Hematopoietic multipotent progenitor cell treated with erythropoietin and hydrocortisone succinate and interleukin-3 and kit ligand, for 8 days (in vitro differentiated cells): ENCODE measurements at regions not wholly inside any gene's neighbourhood (a gene's known extent, or its start where the extent isn't known, plus 50 kb on each side); places are given as distances from the start of the nearest gene placed in this dataset.

Experiments used
- DNase-seq: peaks from one replicate; pipeline ENCODE4 v3.0.0-alpha.2; 2015

DNA sequence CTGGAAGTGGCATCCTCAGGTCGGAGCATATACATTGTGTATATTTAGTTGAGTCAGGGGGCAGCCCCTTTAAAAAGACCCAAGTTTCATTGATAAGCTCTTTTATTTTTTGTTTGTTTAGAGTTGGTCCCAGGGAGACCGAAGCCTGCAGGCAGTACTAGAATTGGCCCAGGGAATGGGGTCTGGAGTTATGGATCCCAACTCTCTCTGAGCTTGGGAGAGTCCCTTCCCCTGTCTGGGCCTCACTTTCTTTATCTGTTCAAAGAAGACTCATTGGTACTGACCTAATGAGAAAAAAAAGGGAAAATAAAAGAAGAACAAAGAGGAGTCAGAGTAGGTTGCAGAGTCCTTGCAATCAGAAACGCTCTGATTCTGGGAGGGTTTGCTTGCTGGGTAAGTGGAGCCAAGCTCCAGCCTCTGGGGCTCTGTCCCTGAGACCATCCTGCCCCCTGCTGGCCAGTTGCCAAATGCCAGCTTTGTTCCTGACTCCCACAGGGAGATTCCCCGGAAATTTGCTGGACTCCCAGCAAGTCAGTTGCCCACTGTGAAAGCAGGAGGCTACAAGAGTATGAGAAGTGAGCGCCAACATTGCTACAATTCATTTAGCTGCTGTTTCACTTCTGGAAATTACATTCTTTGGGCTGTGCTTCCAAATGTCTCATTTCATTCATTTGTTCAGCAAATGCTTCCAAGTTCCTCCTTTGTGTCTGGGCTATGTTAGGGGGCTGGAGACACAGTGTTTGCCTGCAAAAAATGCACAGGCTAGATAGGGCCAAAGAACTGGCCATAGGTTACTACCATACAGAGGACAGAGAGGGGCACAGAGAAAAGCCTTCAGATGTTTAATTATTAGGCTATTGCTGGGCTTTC lies 156.2 kb downstream of the MELK start:
- DNase-seq = peak; percentile 70

- DNase-seq = no peak
These were observed 157.2 kb downstream of the MELK start for GRCh38 chr9:36729906-36730305.

- DNase-seq = no peak
These were observed 157.7 kb downstream of the MELK start for GRCh38 chr9:36730414-36730813.

DNA sequence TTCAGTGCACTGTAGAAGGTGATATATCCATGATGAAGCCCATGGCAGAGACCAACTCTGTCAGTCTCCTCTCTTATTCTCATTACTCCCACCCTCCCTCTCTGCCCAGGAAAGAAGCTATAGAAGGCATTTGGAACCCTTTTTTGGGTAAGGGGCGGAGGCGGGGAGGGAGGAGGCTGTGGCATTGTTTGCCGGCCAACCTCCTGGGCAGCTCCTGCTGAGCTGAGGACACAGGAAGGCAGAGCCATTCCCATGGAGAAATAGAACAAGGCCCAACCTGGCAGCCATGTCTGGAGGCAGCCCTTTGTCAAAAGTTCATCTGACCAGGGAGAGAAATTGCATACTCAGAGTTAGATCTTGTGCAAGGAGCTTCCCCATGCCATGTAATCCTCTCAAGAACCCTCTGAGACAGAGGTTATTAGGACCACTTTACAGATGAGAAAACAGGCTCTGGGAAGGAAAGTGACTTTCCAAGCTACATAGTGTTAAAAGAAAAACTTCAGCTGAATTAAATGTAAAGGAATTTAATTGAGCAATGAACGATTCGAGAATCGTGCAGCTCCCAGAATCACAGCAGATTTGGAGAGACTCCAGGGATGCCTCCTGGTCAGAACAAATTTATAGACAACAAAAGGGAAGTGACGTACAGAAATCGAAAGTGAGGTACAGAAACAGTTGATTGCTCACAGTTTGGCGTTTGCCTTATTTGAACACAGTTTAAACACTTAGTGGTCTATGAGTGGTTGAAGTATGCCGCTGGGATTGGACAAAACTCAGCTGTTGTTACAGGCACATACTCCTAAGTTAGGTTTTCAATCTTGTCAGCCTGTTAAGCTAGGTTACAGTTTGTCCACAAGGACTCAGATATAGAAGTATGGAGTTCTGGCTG lies 158.6 kb downstream of the MELK start:
- no peak for DNase-seq

GRCh38 chr9:36734737-36735136 lies 162.0 kb downstream of the MELK start:
- DNase-seq = no peak

- DNase-seq = no peak
These were observed 164.0 kb downstream of the MELK start for GRCh38 chr9:36736648-36737047.

DNA sequence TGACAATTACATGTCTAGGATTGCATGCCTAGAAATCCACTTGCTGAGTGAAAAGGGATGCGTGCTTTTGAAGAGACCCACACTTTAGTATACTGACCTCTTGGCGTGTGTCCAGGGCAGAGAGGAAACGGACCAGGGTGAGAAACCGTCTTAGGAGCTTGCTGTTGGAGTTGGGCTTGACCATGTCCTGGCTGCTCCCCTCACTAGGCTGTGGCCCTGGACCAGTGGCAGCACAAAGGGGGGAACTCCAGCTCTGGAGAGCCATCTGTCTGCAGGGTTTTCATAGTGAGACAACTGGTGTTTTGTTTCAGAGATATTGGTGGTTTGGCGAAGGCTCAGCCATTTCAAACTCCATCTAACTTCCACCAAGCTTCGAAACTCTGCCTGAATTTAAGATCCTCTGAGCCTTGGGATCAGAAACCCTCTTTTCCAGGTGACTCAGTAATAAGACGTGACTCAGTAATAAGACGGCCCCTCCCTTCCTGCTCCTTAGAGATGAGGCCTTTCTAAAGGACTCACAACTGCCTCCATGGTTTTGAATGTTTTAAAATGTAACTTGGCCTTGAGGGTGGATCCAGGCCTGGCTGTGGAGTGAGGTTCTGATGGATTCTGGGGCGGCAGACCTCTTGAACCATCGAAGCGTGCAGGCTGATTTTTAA lies 165.8 kb downstream of the MELK start:
- no peak for DNase-seq

- DNase-seq = no peak
These were observed 166.8 kb downstream of the MELK start for GRCh38 chr9:36739373-36740116.

GRCh38 chr9:36742264-36742663 lies 169.6 kb downstream of the MELK start:
- DNase-seq = no peak

- DNase-seq = no peak
These were observed 172.0 kb downstream of the MELK start for GRCh38 chr9:36744678-36745077.

- no peak for DNase-seq
These were observed 173.3 kb downstream of the MELK start for GRCh38 chr9:36745977-36746376.

- no peak for DNase-seq
These were observed 173.7 kb downstream of the MELK start for GRCh38 chr9:36746415-36746814.

- peak; percentile 45 for DNase-seq
These were observed 175.7 kb downstream of the MELK start for GRCh38 chr9:36748322-36748899.

DNA sequence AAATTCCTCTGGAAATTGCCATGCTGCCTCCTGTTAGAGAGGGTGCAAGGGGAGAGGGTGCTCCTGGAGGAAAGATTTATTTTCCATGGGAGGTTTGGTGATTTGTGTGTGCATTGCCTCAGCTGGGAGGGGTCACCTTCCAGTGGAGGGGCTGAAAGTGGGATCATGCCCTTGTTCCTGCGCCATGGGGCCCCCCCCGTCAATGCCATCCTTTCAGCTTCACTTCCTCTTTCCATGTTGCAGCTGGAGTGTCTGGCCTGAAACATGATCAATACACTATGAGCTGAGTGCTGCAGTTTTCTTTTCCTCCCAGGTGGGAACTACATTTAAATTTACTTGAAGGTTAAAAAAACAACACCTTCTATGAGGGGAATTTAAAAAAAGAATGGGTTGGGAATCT lies 176.8 kb downstream of the MELK start:
- no peak for DNase-seq

- no peak for DNase-seq
These were observed 177.9 kb downstream of the MELK start for GRCh38 chr9:36750630-36751029.

DNA sequence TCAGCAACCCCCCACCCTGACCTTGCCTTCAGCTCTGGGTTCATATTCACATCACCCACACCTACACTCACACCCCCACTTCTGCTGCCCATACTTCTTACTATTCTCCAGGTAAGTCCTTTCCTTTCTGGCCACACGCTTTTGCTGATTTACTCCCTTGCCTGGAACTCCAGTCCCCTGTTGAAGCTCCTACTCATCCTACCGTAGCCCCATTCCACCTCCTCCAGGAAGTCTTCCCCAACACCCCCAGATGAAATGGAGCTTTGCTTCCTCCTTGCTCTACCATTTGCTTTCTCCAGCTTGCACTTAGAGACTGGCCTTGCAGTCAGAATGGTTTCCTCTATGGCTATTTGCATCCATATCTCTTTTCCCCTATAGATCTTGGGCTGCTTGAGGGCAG lies 182.3 kb downstream of the MELK start:
- DNase-seq = no peak

DNA sequence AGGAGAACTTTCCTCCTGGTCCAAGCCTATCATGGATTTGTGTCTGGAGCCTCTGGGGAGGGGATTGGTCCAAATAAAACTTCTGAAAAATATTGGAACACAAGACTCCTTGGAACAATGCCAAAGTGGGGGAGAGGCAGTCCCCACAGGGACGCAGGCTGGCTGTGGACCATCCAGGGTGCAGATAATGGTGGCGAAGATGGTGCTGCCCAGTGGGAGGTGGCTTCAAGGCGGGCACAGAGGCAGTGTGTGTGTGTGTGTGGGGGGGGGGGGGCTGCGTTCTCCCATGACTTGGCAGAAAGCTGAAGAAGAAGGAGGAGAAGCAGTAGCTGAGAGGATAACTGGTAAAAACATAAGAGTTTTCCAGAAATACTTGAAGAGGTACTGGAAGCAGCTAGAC lies 186.4 kb downstream of the MELK start:
- DNase-seq = peak; percentile 68

DNA sequence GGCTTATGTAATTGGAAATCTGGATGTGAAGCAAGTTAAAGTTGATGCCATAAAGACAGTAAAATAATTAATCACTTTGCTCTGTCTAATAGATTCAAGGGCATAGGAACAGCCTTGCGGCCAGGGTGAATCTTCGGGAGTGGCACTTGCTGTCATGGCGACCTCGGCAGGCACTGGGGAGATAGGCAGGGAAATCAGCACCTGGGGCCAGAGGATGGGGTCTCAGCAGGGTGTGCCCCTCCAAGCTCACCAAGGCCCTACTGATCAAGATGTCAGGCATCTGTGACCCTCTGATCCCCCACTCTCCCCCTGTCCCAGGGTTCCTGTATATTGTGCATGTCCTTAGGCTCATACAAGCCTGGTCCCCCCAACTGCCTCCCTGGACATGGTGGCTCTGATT lies 187.3 kb downstream of the MELK start:
- DNase-seq = peak; percentile 6

DNA sequence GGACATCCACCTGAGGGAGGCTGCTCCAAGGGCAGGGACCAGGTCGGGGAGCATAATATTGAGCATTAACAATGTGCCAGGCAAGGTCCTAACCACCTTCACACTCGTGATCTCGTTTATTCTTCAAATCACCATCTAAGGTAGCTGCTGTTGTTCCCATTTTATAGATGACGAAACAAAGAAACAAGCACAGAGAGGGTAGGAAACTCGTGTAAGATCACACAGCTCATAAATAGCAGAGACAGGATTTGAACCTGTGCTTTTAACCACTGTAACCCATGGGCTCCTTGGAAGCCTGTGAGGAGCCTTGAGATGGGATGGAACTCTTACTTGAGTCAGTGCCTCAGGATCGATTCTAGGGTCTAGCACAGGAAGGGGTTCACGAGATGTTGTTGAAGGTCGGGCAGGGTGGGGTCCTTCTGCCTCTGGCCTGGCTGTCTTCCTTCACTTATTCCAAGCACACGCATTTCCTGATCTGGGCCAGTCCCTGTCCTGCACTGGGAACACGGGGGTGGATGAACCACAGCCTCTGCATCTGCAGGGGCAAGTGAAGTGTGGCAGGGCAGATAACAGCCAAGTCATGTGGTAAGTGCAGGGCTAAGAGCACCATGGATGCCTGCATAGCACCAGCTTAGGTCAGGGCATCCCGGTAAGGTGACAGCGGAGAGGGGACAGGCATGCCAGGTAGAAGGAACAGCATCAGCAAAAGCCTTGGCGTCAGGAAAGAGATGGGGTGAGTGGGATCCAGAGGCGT lies 188.1 kb downstream of the MELK start:
- DNase-seq = peak; percentile 68

DNA sequence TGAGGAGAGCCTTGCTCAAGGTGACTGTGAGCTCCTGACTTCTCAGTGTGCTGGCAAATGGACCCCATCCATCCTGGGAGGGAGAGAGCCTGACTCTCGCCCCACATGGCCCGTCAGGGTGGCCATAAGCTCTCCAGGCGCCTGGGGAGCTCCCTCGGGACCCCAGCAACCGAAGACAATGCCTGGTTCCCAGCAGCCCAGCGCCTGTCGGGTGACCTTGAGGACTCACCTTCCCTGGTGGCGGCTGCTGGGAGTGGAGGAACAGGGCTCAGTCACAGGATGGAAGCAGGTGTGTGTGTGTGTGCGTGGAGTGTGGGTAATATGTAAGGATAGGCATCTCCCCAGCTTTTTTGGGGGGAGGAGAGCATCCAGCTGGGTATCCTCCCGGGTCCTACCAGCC lies 190.3 kb downstream of the MELK start:
- DNase-seq = no peak

GRCh38 chr9:36763778-36764177 lies 191.1 kb downstream of the MELK start:
- DNase-seq = no peak
